ENCODE measurements at regions not wholly inside any gene's neighbourhood (a gene's known extent, or its start where the extent isn't known, plus 50 kb on each side); places are given as distances from the start of the nearest gene placed in this dataset.
"Not testable (repeated sequence)": the region's sequence is repeated elsewhere in the genome, so short reads cannot be mapped to it uniquely, and the experiment has no call there.

DNA sequence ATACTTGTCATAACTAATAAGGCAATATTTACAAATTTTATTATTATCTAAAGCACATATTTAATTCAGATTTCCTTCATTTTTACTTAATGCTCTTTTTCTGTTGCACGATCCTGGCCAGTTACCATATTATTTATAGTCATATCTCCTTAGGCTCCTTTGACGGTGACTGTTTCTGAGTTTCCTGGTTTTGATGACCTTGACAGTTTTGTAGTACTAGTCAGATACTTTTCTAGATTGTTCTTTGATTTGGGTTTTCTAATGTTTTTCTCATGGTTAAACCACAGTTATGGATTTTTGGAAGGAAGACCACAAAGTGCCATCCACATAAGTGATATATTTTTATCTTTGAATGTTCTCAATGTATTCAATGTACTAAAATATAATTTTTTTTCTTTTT, 171.0 kb upstream of the NANOGP8 start:
- dilution Hi-C loops (cut with MboI; ENCODE audit: extremely low pct_ligation_motif_present, low sequenced_read_pairs) (no loop called here), intact Hi-C loops (cut with micrococcal nuclease) (no loop called here)
- Histone ChIP-seq H3K9ac (replicated peaks; ENCODE audit: extremely low read depth, insufficient read depth, low read length) (no peak overlapping the region), H3K4me3 (replicated peaks in 1 of 3; ENCODE audit: insufficient read depth in 1 of 3, low read depth in 1 of 3, low read length in 3 of 3) (no peak overlapping the region), H3K79me2 (ENCODE audit: control insufficient read depth, insufficient read depth, low read length) (no peaks in the 10 kb centered on the region), H3K27ac (ENCODE audit: insufficient read depth, low read depth, low read length) (no peak overlapping the region), H4K20me1 (replicated peaks; ENCODE audit: control insufficient read depth, extremely low read depth, insufficient read depth, low read length) (no peaks in the 10 kb centered on the region), H2AFZ (ENCODE audit: low read depth, low read length) (no peak overlapping the region), H3K9me1 (replicated peaks; ENCODE audit: control insufficient read depth, extremely low read depth, insufficient read depth, low read length) (no peaks in the 10 kb centered on the region), H3K9me3 (replicated peaks; ENCODE audit: control insufficient read depth, insufficient read depth, low read length) (no peaks in the 10 kb centered on the region), H3K36me3 (ENCODE audit: control insufficient read depth in 2 of 2, extremely low read depth in 1 of 2, insufficient read depth in 2 of 2, low read length in 2 of 2) (no peaks in the 10 kb centered on the region), H3K27me3 (ENCODE audit: control insufficient read depth in 2 of 2, insufficient read depth in 2 of 2, low read length in 2 of 2) (no peaks in the 10 kb centered on the region), H3K4me2 (ENCODE audit: insufficient read depth, low read length) (no peak overlapping the region), H3K4me1 (ENCODE audit: control insufficient read depth, extremely low read depth, insufficient read depth, low read length) (no peaks in the 10 kb centered on the region)
- DNase-seq (ENCODE audit: low read depth, low spot score) (no peak), FAIRE-seq (no peak)
- no TSS peak for BruUV-seq (replicated peaks)
- ChIA-PET CTCF (no interaction called here), POLR2A (no interaction called here)
- TF ChIP-seq POLR2A (IDR thresholded peaks at IDR 0.05; ENCODE audit: low read depth, low read length): no peak
- TF ChIP-seq POLR2AphosphoS5 (IDR thresholded peaks at IDR 0.05; ENCODE audit: insufficient read depth, low read depth, low read length): no peak
- no peak for TF ChIP-seq MYC (IDR thresholded peaks at IDR 0.05; ENCODE audit: low read depth, low read length)
- TF ChIP-seq EZH2 (IDR thresholded peaks at IDR 0.05; ENCODE audit: borderline replicate concordance, low read depth, low read length, severe bottlenecking): no peak
- TF ChIP-seq, protein P1, sequence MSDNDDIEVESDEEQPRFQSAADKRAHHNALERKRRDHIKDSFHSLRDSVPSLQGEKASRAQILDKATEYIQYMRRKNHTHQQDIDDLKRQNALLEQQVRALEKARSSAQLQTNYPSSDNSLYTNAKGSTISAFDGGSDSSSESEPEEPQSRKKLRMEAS (IDR thresholded peaks at IDR 0.05; ENCODE audit: insufficient read depth, insufficient read length): no peak
- TF ChIP-seq, protein P2, sequence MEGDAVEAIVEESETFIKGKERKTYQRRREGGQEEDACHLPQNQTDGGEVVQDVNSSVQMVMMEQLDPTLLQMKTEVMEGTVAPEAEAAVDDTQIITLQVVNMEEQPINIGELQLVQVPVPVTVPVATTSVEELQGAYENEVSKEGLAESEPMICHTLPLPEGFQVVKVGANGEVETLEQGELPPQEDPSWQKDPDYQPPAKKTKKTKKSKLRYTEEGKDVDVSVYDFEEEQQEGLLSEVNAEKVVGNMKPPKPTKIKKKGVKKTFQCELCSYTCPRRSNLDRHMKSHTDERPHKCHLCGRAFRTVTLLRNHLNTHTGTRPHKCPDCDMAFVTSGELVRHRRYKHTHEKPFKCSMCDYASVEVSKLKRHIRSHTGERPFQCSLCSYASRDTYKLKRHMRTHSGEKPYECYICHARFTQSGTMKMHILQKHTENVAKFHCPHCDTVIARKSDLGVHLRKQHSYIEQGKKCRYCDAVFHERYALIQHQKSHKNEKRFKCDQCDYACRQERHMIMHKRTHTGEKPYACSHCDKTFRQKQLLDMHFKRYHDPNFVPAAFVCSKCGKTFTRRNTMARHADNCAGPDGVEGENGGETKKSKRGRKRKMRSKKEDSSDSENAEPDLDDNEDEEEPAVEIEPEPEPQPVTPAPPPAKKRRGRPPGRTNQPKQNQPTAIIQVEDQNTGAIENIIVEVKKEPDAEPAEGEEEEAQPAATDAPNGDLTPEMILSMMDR (IDR thresholded peaks at IDR 0.05; ENCODE audit: extremely low read depth in 1 of 2, insufficient read depth in 1 of 2, low read depth in 1 of 2, low read length in 2 of 2): no peak
- no peak for TF ChIP-seq FOS (IDR thresholded peaks at IDR 0.05; ENCODE audit: borderline replicate concordance, insufficient read depth, low read length)
- no peak for TF ChIP-seq JUN (IDR thresholded peaks at IDR 0.05; ENCODE audit: borderline replicate concordance, insufficient read depth, insufficient read length, low read depth)
- TF ChIP-seq GATA2 (IDR thresholded peaks at IDR 0.05; ENCODE audit: insufficient read depth, insufficient read length, low read depth, low read length): no peak

DNA sequence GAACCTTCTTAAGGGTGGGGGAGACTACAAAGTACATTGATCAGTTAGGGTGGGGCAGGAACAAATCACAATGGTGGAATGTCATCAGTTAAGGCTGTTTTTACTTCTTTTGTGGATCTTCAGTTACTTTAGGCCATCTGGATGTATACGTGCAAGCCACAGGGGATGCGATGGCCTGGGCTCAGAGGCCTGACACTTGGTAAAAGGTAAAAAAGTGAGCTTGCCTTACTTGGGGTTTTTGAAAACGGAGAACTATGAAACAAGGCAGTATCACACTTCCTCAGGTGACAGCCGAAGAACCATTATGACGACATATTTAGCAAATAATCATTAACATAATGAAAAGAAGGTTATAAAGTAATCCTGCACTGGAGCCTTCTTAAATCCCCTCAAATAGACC, 169.8 kb upstream of the NANOGP8 start:
- H3K9me3 ChIP-seq (replicated peaks; ENCODE audit: control insufficient read depth, insufficient read depth, low read length); H3K36me3 ChIP-seq (ENCODE audit: control insufficient read depth in 2 of 2, extremely low read depth in 1 of 2, insufficient read depth in 2 of 2, low read length in 2 of 2); H3K9ac ChIP-seq (replicated peaks; ENCODE audit: extremely low read depth, insufficient read depth, low read length); H3K9me1 ChIP-seq (replicated peaks; ENCODE audit: control insufficient read depth, extremely low read depth, insufficient read depth, low read length); H3K4me3 ChIP-seq (replicated peaks in 1 of 3; ENCODE audit: insufficient read depth in 1 of 3, low read depth in 1 of 3, low read length in 3 of 3); H3K4me1 ChIP-seq (ENCODE audit: control insufficient read depth, extremely low read depth, insufficient read depth, low read length); dilution Hi-C loops (cut with MboI; ENCODE audit: extremely low pct_ligation_motif_present, low sequenced_read_pairs); FAIRE-seq; H3K79me2 ChIP-seq (ENCODE audit: control insufficient read depth, insufficient read depth, low read length); DNase-seq (ENCODE audit: low read depth, low spot score); H4K20me1 ChIP-seq (replicated peaks; ENCODE audit: control insufficient read depth, extremely low read depth, insufficient read depth, low read length); H2AFZ ChIP-seq (ENCODE audit: low read depth, low read length); H3K4me2 ChIP-seq (ENCODE audit: insufficient read depth, low read length); POLR2A ChIA-PET; BruUV-seq (replicated peaks); intact Hi-C loops (cut with micrococcal nuclease); H3K27ac ChIP-seq (ENCODE audit: insufficient read depth, low read depth, low read length); H3K27me3 ChIP-seq (ENCODE audit: control insufficient read depth in 2 of 2, insufficient read depth in 2 of 2, low read length in 2 of 2): not testable (repeated sequence)
- CTCF ChIA-PET: interaction anchor here (1.4 kb wide), 1 partner anchor 34 kb away, joined by 7 read pairs; no protein-coding TSS in a partner anchor

Measured in endothelial cell of umbilical vein (primary cell).